ENCODE measurements at regions not wholly inside any gene's neighbourhood (a gene's known extent, or its start where the extent isn't known, plus 50 kb on each side); places are given as distances from the start of the nearest gene placed in this dataset.

DNA sequence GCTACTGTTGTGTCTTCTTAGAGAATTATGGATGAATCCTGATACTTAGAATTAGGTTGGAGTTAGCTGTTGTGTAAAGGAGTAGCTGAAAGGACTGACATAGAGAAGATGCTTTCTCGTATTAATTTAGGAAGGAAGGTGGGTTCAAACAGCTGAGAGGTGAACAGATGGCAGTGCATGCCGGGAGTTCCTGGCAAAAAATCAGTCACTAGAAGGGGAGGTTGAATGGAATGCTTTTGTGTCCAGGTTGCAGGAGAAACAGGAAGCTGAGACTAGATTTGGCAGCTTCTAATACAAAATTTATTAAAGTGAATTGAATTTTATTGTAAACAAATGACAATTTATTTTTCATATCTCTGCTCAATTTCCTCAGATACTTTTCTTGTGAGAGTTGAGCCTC, 70.8 kb downstream of the BTG1 start:
- TF ChIP-seq, protein P1, sequence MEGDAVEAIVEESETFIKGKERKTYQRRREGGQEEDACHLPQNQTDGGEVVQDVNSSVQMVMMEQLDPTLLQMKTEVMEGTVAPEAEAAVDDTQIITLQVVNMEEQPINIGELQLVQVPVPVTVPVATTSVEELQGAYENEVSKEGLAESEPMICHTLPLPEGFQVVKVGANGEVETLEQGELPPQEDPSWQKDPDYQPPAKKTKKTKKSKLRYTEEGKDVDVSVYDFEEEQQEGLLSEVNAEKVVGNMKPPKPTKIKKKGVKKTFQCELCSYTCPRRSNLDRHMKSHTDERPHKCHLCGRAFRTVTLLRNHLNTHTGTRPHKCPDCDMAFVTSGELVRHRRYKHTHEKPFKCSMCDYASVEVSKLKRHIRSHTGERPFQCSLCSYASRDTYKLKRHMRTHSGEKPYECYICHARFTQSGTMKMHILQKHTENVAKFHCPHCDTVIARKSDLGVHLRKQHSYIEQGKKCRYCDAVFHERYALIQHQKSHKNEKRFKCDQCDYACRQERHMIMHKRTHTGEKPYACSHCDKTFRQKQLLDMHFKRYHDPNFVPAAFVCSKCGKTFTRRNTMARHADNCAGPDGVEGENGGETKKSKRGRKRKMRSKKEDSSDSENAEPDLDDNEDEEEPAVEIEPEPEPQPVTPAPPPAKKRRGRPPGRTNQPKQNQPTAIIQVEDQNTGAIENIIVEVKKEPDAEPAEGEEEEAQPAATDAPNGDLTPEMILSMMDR (IDR thresholded peaks at IDR 0.05; ENCODE audit: insufficient read depth, low read depth, low read length): no peak
- no peak for TF ChIP-seq EZH2 (IDR thresholded peaks at IDR 0.05; ENCODE audit: insufficient read depth, low read length)
